Gastrocnemius medialis (tissue), 4 donors: ENCODE measurements at regions not wholly inside any gene's neighbourhood (a gene's known extent, or its start where the extent isn't known, plus 50 kb on each side); places are given as distances from the start of the nearest gene placed in this dataset.

Experiments
- ATAC-seq, 2 donors: fragments of 150-250 bp; one replicate each; pipeline ENCODE4 v1.9.1; 2016
- DNase-seq, 2 donors: peaks; one replicate each; pipeline ENCODE4 v3.0.0-alpha.2; 2019
- H3K27ac ChIP-seq, 4 donors: fragments of 200-600 bp; sonication (generic); 1 replicate in 1 of 4; 2 replicates in 3 of 4; pipeline ENCODE4 v1.5.1; 2016 to 2018; ENCODE audit warnings: mild to moderate bottlenecking in 2 of 4, moderate library complexity in 1 of 4
- H3K27me3 ChIP-seq, 3 donors: fragments of 200-600 bp; sonication (generic) in 2 of 3; 1 replicate in 1 of 3; 2 replicates in 2 of 3; pipeline versions ENCODE4 v1.5.1 to v1.6.0; 2016 to 2019; ENCODE audit warnings: mild to moderate bottlenecking in 1 of 3, moderate library complexity in 1 of 3
- H3K36me3 ChIP-seq, 2 donors: fragments of 200-600 bp; sonication (generic) in 1 of 2; one replicate each; pipeline ENCODE4 v1.5.1; 2017 to 2018
- H3K4me1 ChIP-seq, 2 donors: fragments of 200-600 bp; sonication (generic) in 1 of 2; one replicate each; pipeline ENCODE4 v1.5.1; 2016 to 2017; ENCODE audit warnings: mild to moderate bottlenecking in 2 of 2
- H3K4me3 ChIP-seq, 4 donors: fragments of 200-600 bp; sonication (generic) in 3 of 4; 1 replicate in 1 of 4; 2 replicates in 3 of 4; pipeline ENCODE4 v1.5.1; 2016 to 2019; ENCODE audit warnings: mild to moderate bottlenecking in 2 of 4
- H3K9me3 ChIP-seq, 3 donors: fragments of 200-600 bp; sonication (generic) in 2 of 3; 1 replicate in 1 of 3; 2 replicates in 2 of 3; pipeline ENCODE4 v1.5.1; 2016 to 2019
- POLR2A ChIP-seq, 2 donors: fragments of 450-650 bp; IDR thresholded peaks; one replicate each; pipeline ENCODE4 v1.6.1; 2017; ENCODE audit warnings: antibody characterized with exemption in 2 of 2, mild to moderate bottlenecking in 2 of 2, moderate library complexity in 2 of 2
- in situ Hi-C, 4 donors: fragments of 200-750 bp; cut with MboI; loops; one replicate each; pipeline versions ENCODE4 v1.15.0 to v1.8.0; 2017; ENCODE audit warnings: low sequenced_read_pairs in 4 of 4
- intact Hi-C: fragments of 100-400 bp; cut with DNase I; formaldehyde crosslinking; loops from one replicate; pipeline ENCODE4 v1.15.1; 2023; ENCODE audit warnings: low total_unique reads
- TF ChIP-seq, protein P1 (sequence below), 5 experiments: fragments of 450-650 bp in 3 of 5; fragments of 200-600 bp in 2 of 5; sonication (generic) in 2 of 5; IDR thresholded peaks in 4 of 5; conservative IDR thresholded peaks in 1 of 5; 1 replicate in 4 of 5; 2 replicates in 1 of 5; pipeline ENCODE4 v1.5.1; 2016 to 2019; ENCODE audit warnings: antibody characterized with exemption in 5 of 5, mild to moderate bottlenecking in 3 of 5, moderate library complexity in 3 of 5

DNA sequence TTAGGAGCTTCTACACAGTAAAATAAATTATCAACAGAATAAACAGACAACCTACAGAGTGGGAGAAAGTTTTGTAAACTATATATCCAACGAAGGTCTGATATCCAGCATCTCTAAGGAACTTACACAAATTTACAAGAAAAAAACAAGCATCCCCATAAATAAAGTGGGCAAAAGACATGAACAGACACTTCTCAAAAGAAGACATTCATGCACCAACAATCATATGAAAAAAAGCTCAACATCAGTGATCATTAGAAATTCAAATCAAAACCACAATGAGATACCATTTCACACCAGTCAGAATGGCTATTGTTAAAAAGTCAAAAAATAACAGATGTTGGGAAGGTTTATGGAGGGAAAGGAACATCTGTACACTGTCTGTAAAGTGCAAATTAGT is 526.4 kb upstream of the CAMK1G start:
- DNase-seq: no peak
- ATAC-seq: no peak
- H3K27me3 ChIP-seq: no peaks in the 10 kb centered on the region
- H3K27ac ChIP-seq: no peak overlapping the region
- in situ Hi-C loops (no loop called here), intact Hi-C loops (no loop called here)
- H3K36me3 ChIP-seq: no peaks in the 10 kb centered on the region
- no peaks in the 10 kb centered on the region for H3K4me1 ChIP-seq
- no peak for TF ChIP-seq POLR2A (IDR thresholded peaks at IDR 0.05)
- TF ChIP-seq, protein P1, sequence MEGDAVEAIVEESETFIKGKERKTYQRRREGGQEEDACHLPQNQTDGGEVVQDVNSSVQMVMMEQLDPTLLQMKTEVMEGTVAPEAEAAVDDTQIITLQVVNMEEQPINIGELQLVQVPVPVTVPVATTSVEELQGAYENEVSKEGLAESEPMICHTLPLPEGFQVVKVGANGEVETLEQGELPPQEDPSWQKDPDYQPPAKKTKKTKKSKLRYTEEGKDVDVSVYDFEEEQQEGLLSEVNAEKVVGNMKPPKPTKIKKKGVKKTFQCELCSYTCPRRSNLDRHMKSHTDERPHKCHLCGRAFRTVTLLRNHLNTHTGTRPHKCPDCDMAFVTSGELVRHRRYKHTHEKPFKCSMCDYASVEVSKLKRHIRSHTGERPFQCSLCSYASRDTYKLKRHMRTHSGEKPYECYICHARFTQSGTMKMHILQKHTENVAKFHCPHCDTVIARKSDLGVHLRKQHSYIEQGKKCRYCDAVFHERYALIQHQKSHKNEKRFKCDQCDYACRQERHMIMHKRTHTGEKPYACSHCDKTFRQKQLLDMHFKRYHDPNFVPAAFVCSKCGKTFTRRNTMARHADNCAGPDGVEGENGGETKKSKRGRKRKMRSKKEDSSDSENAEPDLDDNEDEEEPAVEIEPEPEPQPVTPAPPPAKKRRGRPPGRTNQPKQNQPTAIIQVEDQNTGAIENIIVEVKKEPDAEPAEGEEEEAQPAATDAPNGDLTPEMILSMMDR (IDR thresholded peaks at IDR 0.05 in 4 of 5, conservative IDR thresholded peaks at IDR 0.05 in 1 of 5): no peak
- H3K9me3 ChIP-seq: peaks cover 0 to 4% (median 0%) of the 10 kb centered on the region in 3 donors
- H3K4me3 ChIP-seq: no peak overlapping the region

DNA sequence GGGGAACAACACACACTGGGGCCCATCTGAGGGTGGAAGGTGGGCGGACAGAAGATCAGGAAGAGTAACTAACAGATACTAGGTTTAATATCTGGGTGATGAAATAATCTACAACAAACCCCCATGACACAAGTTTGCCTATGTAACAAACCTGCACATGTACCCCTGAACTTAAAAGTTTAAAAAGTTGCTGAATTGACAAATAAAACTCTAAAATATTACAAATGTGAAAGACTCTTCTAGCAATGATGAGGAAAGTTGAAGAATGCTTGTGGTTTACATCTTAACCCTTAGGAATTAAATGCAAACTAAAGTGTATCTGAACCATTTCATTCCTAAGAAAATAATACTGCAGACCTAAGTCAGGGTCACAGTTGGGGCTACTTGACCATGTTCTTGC is 525.6 kb upstream of the CAMK1G start:
- DNase-seq: no peak
- H3K9me3 ChIP-seq: peaks cover 0 to 4% (median 0%) of the 10 kb centered on the region in 3 donors
- no peaks in the 10 kb centered on the region for H3K36me3 ChIP-seq
- TF ChIP-seq, protein P1 (IDR thresholded peaks at IDR 0.05 in 4 of 5, conservative IDR thresholded peaks at IDR 0.05 in 1 of 5): no peak
- TF ChIP-seq POLR2A (IDR thresholded peaks at IDR 0.05): no peak
- intact Hi-C loops: no loop called here
- no peaks in the 10 kb centered on the region for H3K4me1 ChIP-seq
- no peak overlapping the region for H3K4me3 ChIP-seq
- no peaks in the 10 kb centered on the region for H3K27me3 ChIP-seq
- no peak for ATAC-seq
- no peak overlapping the region for H3K27ac ChIP-seq
- in situ Hi-C loops: no loop called here

DNA sequence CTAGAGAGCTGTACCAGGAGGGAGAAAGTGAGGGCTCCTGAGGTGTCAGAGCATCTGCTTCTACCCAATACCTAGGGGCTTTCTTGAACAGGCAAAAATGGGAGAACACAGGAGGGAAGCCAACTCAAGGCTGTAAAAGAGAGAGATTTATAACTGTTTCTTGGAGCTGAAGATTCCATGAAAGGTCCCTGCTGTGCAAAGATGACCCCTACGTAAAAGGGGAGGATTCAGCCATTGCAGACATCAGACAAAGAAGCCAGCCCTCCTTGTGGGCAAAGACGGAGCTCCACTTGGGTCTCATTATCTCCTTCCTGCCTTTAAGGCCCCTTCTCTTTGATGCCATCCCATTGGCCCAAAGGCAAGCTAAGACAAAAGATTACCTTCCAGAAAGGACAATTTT is 524.1 kb upstream of the CAMK1G start:
- in situ Hi-C loops (no loop called here), intact Hi-C loops (no loop called here)

DNA sequence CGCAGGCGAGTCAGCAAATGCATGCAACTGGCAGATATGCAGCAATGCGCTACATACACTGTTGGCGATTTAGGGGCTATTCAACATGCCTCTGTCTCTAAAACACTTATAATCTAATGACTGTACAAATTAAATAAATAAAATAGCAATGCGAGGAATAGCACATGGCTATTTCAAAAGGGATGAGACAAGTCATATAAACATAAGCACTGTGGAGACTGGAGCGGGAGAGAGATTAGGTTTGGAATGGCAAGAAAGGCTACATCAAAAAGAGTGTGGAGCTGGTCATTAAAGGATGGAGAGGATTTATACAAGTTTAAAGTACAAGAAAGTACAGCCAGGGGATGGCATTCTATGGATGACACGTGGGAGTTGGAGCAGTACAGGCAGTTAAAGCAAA is 523.5 kb upstream of the CAMK1G start:
- Histone ChIP-seq H3K4me3 (no peak overlapping the region), H3K36me3 (no peaks in the 10 kb centered on the region), H3K4me1 (no peaks in the 10 kb centered on the region), H3K27ac (no peak overlapping the region), H3K27me3 (no peaks in the 10 kb centered on the region), H3K9me3 (peaks cover 0 to 4% (median 0%) of the 10 kb centered on the region in 3 donors)
- no peak for DNase-seq
- intact Hi-C loops: no loop called here
- no peak for ATAC-seq
- in situ Hi-C loops: no loop called here
- no peak for TF ChIP-seq POLR2A (IDR thresholded peaks at IDR 0.05)
- TF ChIP-seq, protein P1 (IDR thresholded peaks at IDR 0.05 in 4 of 5, conservative IDR thresholded peaks at IDR 0.05 in 1 of 5): no peak

More for the DNA sequence above, 524.1 kb upstream of the CAMK1G start:
- H3K9me3 ChIP-seq: peaks cover 0 to 4% (median 0%) of the 10 kb centered on the region in 3 donors
- TF ChIP-seq POLR2A (IDR thresholded peaks at IDR 0.05): no peak
- TF ChIP-seq, protein P1 (IDR thresholded peaks at IDR 0.05 in 4 of 5, conservative IDR thresholded peaks at IDR 0.05 in 1 of 5): no peak
- no peak overlapping the region for H3K4me3 ChIP-seq
- H3K27me3 ChIP-seq: no peaks in the 10 kb centered on the region
- H3K4me1 ChIP-seq: no peaks in the 10 kb centered on the region
- DNase-seq: no peak
- no peak for ATAC-seq
- no peak overlapping the region for H3K27ac ChIP-seq
- no peaks in the 10 kb centered on the region for H3K36me3 ChIP-seq

DNA sequence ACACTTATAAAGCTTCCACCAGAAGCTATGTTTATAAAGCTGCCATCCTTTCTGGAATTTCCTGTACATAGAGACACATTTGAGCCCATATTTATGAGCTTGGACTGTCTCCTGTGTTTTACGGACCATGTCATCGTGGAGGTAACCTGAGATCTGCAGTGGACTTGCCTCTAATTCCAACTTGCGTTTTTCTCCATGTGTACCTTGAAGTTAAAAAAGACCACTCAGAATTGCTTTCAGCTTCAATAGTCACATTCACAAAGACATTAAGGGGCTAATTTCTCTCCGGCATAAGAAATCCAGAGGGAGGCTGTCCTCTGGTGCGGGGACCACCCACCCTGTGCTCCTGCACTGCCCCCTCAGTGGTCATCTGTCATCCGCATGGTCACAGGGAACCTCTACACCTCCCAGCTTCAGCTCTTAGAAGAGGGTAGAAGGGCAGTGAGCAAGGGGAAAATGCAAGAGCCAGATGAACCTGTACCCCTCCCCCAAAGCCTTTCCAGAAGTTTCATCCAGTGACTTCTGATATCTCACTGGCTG is 521.4 kb upstream of the CAMK1G start:
- Histone ChIP-seq H3K36me3 (no peaks in the 10 kb centered on the region), H3K9me3 (no peaks in the 10 kb centered on the region), H3K27ac (no peak overlapping the region), H3K4me3 (no peak overlapping the region), H3K4me1 (no peaks in the 10 kb centered on the region), H3K27me3 (no peaks in the 10 kb centered on the region)
- DNase-seq (no peak), ATAC-seq (no peak)
- intact Hi-C loops: no loop called here
- TF ChIP-seq, protein P1 (IDR thresholded peaks at IDR 0.05 in 4 of 5, conservative IDR thresholded peaks at IDR 0.05 in 1 of 5): no peak
- no peak for TF ChIP-seq POLR2A (IDR thresholded peaks at IDR 0.05)
- in situ Hi-C loops: no loop called here
